Liver (tissue), 7 donors: ENCODE measurements at regions not wholly inside any gene's neighbourhood (a gene's known extent, or its start where the extent isn't known, plus 50 kb on each side); places are given as distances from the start of the nearest gene placed in this dataset.

Experiments
- DNase-seq: peaks from one replicate; pipeline ENCODE4 v3.0.0-alpha.2; 2017; ENCODE audit warnings: low spot score
- H3K27ac ChIP-seq, 2 donors: one replicate each; pipeline ENCODE4 v1.7.0; 2013; ENCODE audit warnings: inconsistent platforms in 2 of 2, low read length in 2 of 2, control low read depth in 1 of 2, low read depth in 1 of 2, mild to moderate bottlenecking in 1 of 2
- H3K27me3 ChIP-seq, 4 donors: one replicate each; pipeline versions ENCODE4 v1.6.1 to v1.7.0; 2013; ENCODE audit warnings: low read length in 3 of 4, inconsistent platforms in 1 of 4, mild to moderate bottlenecking in 1 of 4, moderate library complexity in 1 of 4; ENCODE audit not compliant: control insufficient read depth in 4 of 4, insufficient read depth in 4 of 4
- H3K36me3 ChIP-seq, 4 donors: one replicate each; pipeline versions ENCODE4 v1.6.1 to v1.7.0; 2013; ENCODE audit warnings: low read length in 3 of 4, mild to moderate bottlenecking in 3 of 4, low read depth in 1 of 4, moderate library complexity in 1 of 4; ENCODE audit not compliant: control insufficient read depth in 4 of 4, insufficient read depth in 3 of 4
- H3K4me1 ChIP-seq, 4 donors: one replicate each; pipeline versions ENCODE4 v1.6.1 to v1.7.0; 2013; ENCODE audit warnings: low read length in 3 of 4, mild to moderate bottlenecking in 3 of 4, moderate library complexity in 1 of 4; ENCODE audit not compliant: control insufficient read depth in 4 of 4, insufficient read depth in 4 of 4
- H3K4me3 ChIP-seq, 3 donors: one replicate each; pipeline versions ENCODE4 v1.6.1 to v1.7.0; 2013; ENCODE audit warnings: low read length in 3 of 3, control low read depth in 1 of 3, low read depth in 1 of 3, mild to moderate bottlenecking in 1 of 3
- H3K9ac ChIP-seq, 2 donors: one replicate each; pipeline ENCODE4 v1.7.0; 2013; ENCODE audit warnings: low read length in 2 of 2, mild to moderate bottlenecking in 2 of 2, moderate library complexity in 2 of 2, control low read depth in 1 of 2, low read depth in 1 of 2
- H3K9me3 ChIP-seq, 4 donors: one replicate each; pipeline versions ENCODE4 v1.6.1 to v1.7.0; 2013; ENCODE audit warnings: low read length in 3 of 4; ENCODE audit not compliant: control insufficient read depth in 4 of 4
- ATF3 ChIP-seq: IDR thresholded peaks from 2 replicates; pipeline ENCODE4 v1.6.1; 2016; ENCODE audit warnings: antibody characterized with exemption
- FOXA1 ChIP-seq: IDR thresholded peaks from 2 replicates; pipeline ENCODE4 v1.6.1; 2016; ENCODE audit warnings: antibody characterized with exemption
- FOXA2 ChIP-seq: IDR thresholded peaks from 2 replicates; pipeline ENCODE4 v1.6.1; 2016; ENCODE audit warnings: antibody characterized with exemption
- GABPA ChIP-seq, 2 donors: IDR thresholded peaks in 1 of 2; conservative IDR thresholded peaks in 1 of 2; 2 replicates each; pipeline ENCODE4 v1.6.1; 2016; ENCODE audit warnings: antibody characterized with exemption in 2 of 2, mild to moderate bottlenecking in 1 of 2, moderate library complexity in 1 of 2
- HNF4G ChIP-seq: IDR thresholded peaks from 2 replicates; pipeline ENCODE4 v1.6.1; 2016; ENCODE audit warnings: antibody characterized with exemption
- JUND ChIP-seq, 2 donors: IDR thresholded peaks; 2 replicates each; pipeline ENCODE4 v1.6.1; 2016; ENCODE audit warnings: antibody characterized with exemption in 2 of 2
- MAX ChIP-seq: IDR thresholded peaks from 2 replicates; pipeline ENCODE4 v1.6.1; 2016; ENCODE audit warnings: antibody characterized with exemption
- NR2F2 ChIP-seq: IDR thresholded peaks from 2 replicates; pipeline ENCODE4 v1.6.1; 2016; ENCODE audit warnings: antibody characterized with exemption
- RAD21 ChIP-seq, 2 donors: IDR thresholded peaks; 2 replicates each; pipeline ENCODE4 v1.6.1; 2016; ENCODE audit warnings: antibody characterized with exemption in 2 of 2, mild to moderate bottlenecking in 2 of 2
- RXRA ChIP-seq, 2 donors: IDR thresholded peaks; 2 replicates each; pipeline ENCODE4 v1.6.1; 2017 to 2018; ENCODE audit warnings: antibody characterized with exemption in 2 of 2, mild to moderate bottlenecking in 1 of 2
- SP1 ChIP-seq: IDR thresholded peaks from 2 replicates; pipeline ENCODE4 v1.6.1; 2018; ENCODE audit warnings: antibody characterized with exemption, mild to moderate bottlenecking
- TAF1 ChIP-seq: conservative IDR thresholded peaks from 2 replicates; pipeline ENCODE4 v1.6.1; 2016; ENCODE audit warnings: antibody characterized with exemption, mild to moderate bottlenecking
- YY1 ChIP-seq: IDR thresholded peaks from 2 replicates; pipeline ENCODE4 v1.6.1; 2016; ENCODE audit warnings: antibody characterized with exemption, mild to moderate bottlenecking
- ZBTB33 ChIP-seq: IDR thresholded peaks from 2 replicates; pipeline ENCODE4 v1.6.1; 2016; ENCODE audit warnings: antibody characterized with exemption
- WGBS: extraction: QIAGEN DNeasy Blood & Tissue Kit; methylation state at CpG from one replicate; pipeline ENCODE4 v1.1.7; 2013; 5-methylcytosine and 5-hydroxymethylcytosine counted together
- donor health status: healthy.
- donor health status: healthy.
- donor health status: healthy.
- donor health status: healthy.

- Histone ChIP-seq H3K27ac (no peak overlapping the region), H3K9ac (no peak overlapping the region), H3K27me3 (no peaks in the 10 kb centered on the region), H3K4me3 (no peak overlapping the region), H3K4me1 (no peaks in the 10 kb centered on the region), H3K36me3 (no peaks in the 10 kb centered on the region), H3K9me3 (no peaks in the 10 kb centered on the region)
- DNase-seq = no peak
- TF ChIP-seq JUND (IDR thresholded peaks at IDR 0.05) = no peak
- no peak for TF ChIP-seq ZBTB33
- WGBS = 41% methylated on average over 1 of the region's 1 CpG
These were observed 427.8 kb upstream of the NPVF start for GRCh38 chr7:25656071-25656470.

- no peak overlapping the region for H3K27ac ChIP-seq
- DNase-seq = no peak
- TF ChIP-seq FOXA2 (no peak), ZBTB33 (no peak), FOXA1 (no peak), HNF4G (no peak), ATF3 (no peak), SP1 (no peak), TAF1 (no peak), RAD21 (IDR thresholded peaks at IDR 0.05) (no peak), YY1 (no peak), GABPA (IDR thresholded peaks at IDR 0.05 in 1 of 2, conservative IDR thresholded peaks at IDR 0.05 in 1 of 2) (no peak), MAX (no peak)
- no peaks in the 10 kb centered on the region for H3K36me3 ChIP-seq
- no peaks in the 10 kb centered on the region for H3K4me1 ChIP-seq
- H3K9me3 ChIP-seq = no peaks in the 10 kb centered on the region
- H3K4me3 ChIP-seq = no peak overlapping the region
- 53% methylated on average over 3 of the region's 3 CpGs for WGBS
- no peaks in the 10 kb centered on the region for H3K27me3 ChIP-seq
- no peak overlapping the region for H3K9ac ChIP-seq
These were observed 428.3 kb upstream of the NPVF start for GRCh38 chr7:25656581-25657026.

- Histone ChIP-seq H3K27me3 (peaks cover 0 to 7% (median 1%) of the 10 kb centered on the region in 4 donors), H3K27ac (no peak overlapping the region), H3K9me3 (no peaks in the 10 kb centered on the region), H3K4me1 (no peaks in the 10 kb centered on the region), H3K9ac (no peak overlapping the region), H3K36me3 (no peaks in the 10 kb centered on the region), H3K4me3 (no peak overlapping the region)
- TF ChIP-seq ZBTB33 (no peak), ATF3 (no peak), RXRA (IDR thresholded peaks at IDR 0.05) (peak in 1 of 2 donors; percentile 34), NR2F2 (peak; percentile 57)
- no peak for DNase-seq
These were observed 430.1 kb upstream of the NPVF start for GRCh38 chr7:25658375-25658774.
